OCI-LY7 (cell line): ENCODE measurements at regions not wholly inside any gene's neighbourhood (a gene's known extent, or its start where the extent isn't known, plus 50 kb on each side); places are given as distances from the start of the nearest gene placed in this dataset.

Experiments used
- BruUV-seq: library from RNA; stranded (reverse); fragments of 400-500 nt; replicated peaks from 2 replicates; lab custom pipeline; 2021; lab: Mats Ljungman, UMichigan
- CTCF ChIA-PET: fragments of 300-600 bp; sonication (Branson Sonifier 250); formaldehyde crosslinking; loops from one replicate; lab custom pipeline; 2022; ENCODE audit warnings: antibody characterized with exemption; ENCODE audit not compliant: unreplicated experiment; lab: Charles Lee
- POLR2A ChIA-PET: fragments of 300-600 bp; sonication (Branson Sonifier 250); formaldehyde crosslinking; loops from one replicate; lab custom pipeline; 2022; ENCODE audit warnings: antibody characterized with exemption; lab: Charles Lee
- DNase-seq: peaks from one replicate; pipeline ENCODE4 v3.0.0-alpha.2; 2015; ENCODE audit warnings: low spot score
- H2AFZ ChIP-seq: fragments of 200-600 bp; sonication (generic), shearing (Covaris generic); 2 replicates; pipeline ENCODE4 v1.6.1; 2014; ENCODE audit warnings: mild to moderate bottlenecking, antibody characterized with exemption, low read length, moderate library complexity
- H3K27ac ChIP-seq: fragments of 200-600 bp; sonication (generic); 2 replicates; pipeline ENCODE4 v1.5.1; 2014; ENCODE audit warnings: mixed run types, low read depth, mild to moderate bottlenecking, moderate library complexity, low read length, inconsistent platforms; ENCODE audit not compliant: poor library complexity, severe bottlenecking
- H3K36me3 ChIP-seq: fragments of 200-600 bp; sonication (generic); 2 replicates; pipeline ENCODE4 v1.6.1; 2014; ENCODE audit warnings: mild to moderate bottlenecking, antibody characterized with exemption, low read length, moderate library complexity, mixed read lengths; ENCODE audit not compliant: insufficient read depth
- H3K4me1 ChIP-seq: fragments of 200-600 bp; sonication (generic); 2 replicates; pipeline ENCODE4 v1.5.1; 2014; ENCODE audit warnings: mild to moderate bottlenecking, low read length; ENCODE audit not compliant: insufficient read depth, poor library complexity, severe bottlenecking
- H3K4me2 ChIP-seq: fragments of 200-600 bp; sonication (generic); 2 replicates; pipeline ENCODE4 v1.6.1; 2014; ENCODE audit warnings: mild to moderate bottlenecking, low read length
- H3K4me3 ChIP-seq: fragments of 200-600 bp; sonication (generic); 2 replicates; pipeline ENCODE4 v1.5.1; 2014; ENCODE audit warnings: mild to moderate bottlenecking, low read depth, low read length; ENCODE audit not compliant: poor library complexity, severe bottlenecking
- H3K79me2 ChIP-seq: fragments of 200-600 bp; sonication (generic); 2 replicates; pipeline ENCODE4 v1.6.1; 2016; ENCODE audit warnings: low read depth, mild to moderate bottlenecking, low read length, moderate library complexity, mixed read lengths; ENCODE audit not compliant: insufficient read depth
- H3K9me2 ChIP-seq: fragments of 200-600 bp; sonication (generic); 2 replicates; pipeline ENCODE4 v1.6.1; 2016; ENCODE audit warnings: mild to moderate bottlenecking, low read length, mixed read lengths; ENCODE audit not compliant: insufficient read depth
- H3K9me3 ChIP-seq: fragments of 200-600 bp; sonication (generic); 2 replicates; pipeline ENCODE4 v1.6.1; 2014; ENCODE audit warnings: mild to moderate bottlenecking, mixed run types, low read length, mixed read lengths
- H4K20me1 ChIP-seq: fragments of 200-600 bp; sonication (generic); 2 replicates; pipeline ENCODE4 v1.6.1; 2014; ENCODE audit warnings: mild to moderate bottlenecking, antibody characterized with exemption, low read length, moderate library complexity, mixed read lengths; ENCODE audit not compliant: insufficient read depth
- EZH2phosphoT487 ChIP-seq: fragments of 200-600 bp; sonication (generic); IDR thresholded peaks from 2 replicates; pipeline ENCODE4 v1.6.1; 2018; ENCODE audit warnings: low read depth, borderline replicate concordance, mild to moderate bottlenecking, mixed run types, antibody characterized with exemption, low read length, moderate library complexity, mixed read lengths
- intact Hi-C: fragments of 100-400 bp; cut with micrococcal nuclease; formaldehyde crosslinking; loops from one replicate; pipeline ENCODE4 v1.10.0; 2022; ENCODE audit not compliant: unreplicated experiment
- TF ChIP-seq, protein P1 (sequence below): fragments of 200-600 bp; sonication (generic); conservative IDR thresholded peaks from 2 replicates; pipeline ENCODE4 v1.5.1; 2014; ENCODE audit warnings: mild to moderate bottlenecking, antibody characterized with exemption, low read length, moderate library complexity, mixed read lengths

GRCh38 chr6:19478273-19478672 is 358.9 kb upstream of the ID4 start:
- BruUV-seq = no TSS peak
- Histone ChIP-seq H3K36me3 (peaks cover 4% of the 10 kb centered on the region; the same call in 1 of the 2 replicates), H3K79me2 (no peaks in the 10 kb centered on the region), H3K9me3 (peaks cover 7% of the 10 kb centered on the region; the same call in 1 of the 2 replicates), H4K20me1 (no peaks in the 10 kb centered on the region), H2AFZ (no peak overlapping the region), H3K27ac (no peak overlapping the region), H3K9me2 (no peaks in the 10 kb centered on the region), H3K4me1 (no peaks in the 10 kb centered on the region), H3K4me3 (no peak overlapping the region), H3K4me2 (no peak overlapping the region)
- no peak for DNase-seq
- ChIA-PET CTCF (no interaction called here), POLR2A (interaction anchor here (1.1 kb wide), 1 partner anchor 319 kb away, joined by 5 read pairs; no protein-coding TSS in a partner anchor)
- TF ChIP-seq, protein P1, sequence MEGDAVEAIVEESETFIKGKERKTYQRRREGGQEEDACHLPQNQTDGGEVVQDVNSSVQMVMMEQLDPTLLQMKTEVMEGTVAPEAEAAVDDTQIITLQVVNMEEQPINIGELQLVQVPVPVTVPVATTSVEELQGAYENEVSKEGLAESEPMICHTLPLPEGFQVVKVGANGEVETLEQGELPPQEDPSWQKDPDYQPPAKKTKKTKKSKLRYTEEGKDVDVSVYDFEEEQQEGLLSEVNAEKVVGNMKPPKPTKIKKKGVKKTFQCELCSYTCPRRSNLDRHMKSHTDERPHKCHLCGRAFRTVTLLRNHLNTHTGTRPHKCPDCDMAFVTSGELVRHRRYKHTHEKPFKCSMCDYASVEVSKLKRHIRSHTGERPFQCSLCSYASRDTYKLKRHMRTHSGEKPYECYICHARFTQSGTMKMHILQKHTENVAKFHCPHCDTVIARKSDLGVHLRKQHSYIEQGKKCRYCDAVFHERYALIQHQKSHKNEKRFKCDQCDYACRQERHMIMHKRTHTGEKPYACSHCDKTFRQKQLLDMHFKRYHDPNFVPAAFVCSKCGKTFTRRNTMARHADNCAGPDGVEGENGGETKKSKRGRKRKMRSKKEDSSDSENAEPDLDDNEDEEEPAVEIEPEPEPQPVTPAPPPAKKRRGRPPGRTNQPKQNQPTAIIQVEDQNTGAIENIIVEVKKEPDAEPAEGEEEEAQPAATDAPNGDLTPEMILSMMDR = no peak
- TF ChIP-seq EZH2phosphoT487 = no peak
- intact Hi-C loops = no loop called here

DNA sequence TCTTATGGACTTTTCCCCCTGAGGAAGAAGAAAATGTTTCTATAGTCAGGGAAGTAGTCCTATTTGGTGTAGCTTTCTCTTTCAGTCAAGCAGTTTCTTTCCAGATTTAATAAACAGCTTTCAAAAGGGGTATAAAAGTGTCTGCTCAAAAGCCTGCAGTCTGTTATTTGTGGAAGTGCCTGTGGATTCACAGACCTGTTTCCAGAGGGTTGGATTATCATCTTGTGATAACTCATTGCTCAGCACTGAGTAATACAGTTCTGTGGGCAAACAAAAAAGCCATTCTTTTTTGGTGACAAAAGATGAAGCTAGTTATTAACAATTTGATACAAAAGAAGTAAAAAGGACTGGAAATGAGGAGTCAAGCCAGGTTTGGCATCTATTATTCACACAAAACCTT is 358.2 kb upstream of the ID4 start:
- H3K27ac ChIP-seq = no peak overlapping the region
- H3K79me2 ChIP-seq = no peaks in the 10 kb centered on the region
- H3K4me1 ChIP-seq = no peaks in the 10 kb centered on the region
- BruUV-seq = no TSS peak
- no peak for TF ChIP-seq EZH2phosphoT487
- TF ChIP-seq, protein P1 = no peak
- H3K9me3 ChIP-seq = no peaks in the 10 kb centered on the region
- intact Hi-C loops = no loop called here
- no peak overlapping the region for H2AFZ ChIP-seq
- no peaks in the 10 kb centered on the region for H4K20me1 ChIP-seq
- H3K4me2 ChIP-seq = no peak overlapping the region
- H3K4me3 ChIP-seq = no peak overlapping the region
- ChIA-PET POLR2A (interaction anchor here (0.7 to 1.1 kb wide), 2 partner anchors 282 to 318 kb away, joined by 3 to 5 read pairs; no protein-coding TSS in a partner anchor), CTCF (no interaction called here)
- DNase-seq = no peak
- H3K36me3 ChIP-seq = no peaks in the 10 kb centered on the region
- H3K9me2 ChIP-seq = no peaks in the 10 kb centered on the region

GRCh38 chr6:19479551-19479950 is 357.6 kb upstream of the ID4 start:
- H3K9me3 ChIP-seq = no peaks in the 10 kb centered on the region
- no TSS peak for BruUV-seq
- ChIA-PET POLR2A (interaction anchor here (0.6 to 1.1 kb wide), 3 partner anchors 318 to 649 kb away, joined by 4 to 5 read pairs (median 4); no protein-coding TSS in a partner anchor), CTCF (no interaction called here)
- no peak for DNase-seq
- no peak overlapping the region for H3K27ac ChIP-seq
- intact Hi-C loops = no loop called here
- H3K4me1 ChIP-seq = no peaks in the 10 kb centered on the region
- TF ChIP-seq, protein P1 = no peak
- no peak for TF ChIP-seq EZH2phosphoT487
- H4K20me1 ChIP-seq = no peaks in the 10 kb centered on the region
- H3K36me3 ChIP-seq = no peaks in the 10 kb centered on the region
- H3K79me2 ChIP-seq = no peaks in the 10 kb centered on the region
- no peak overlapping the region for H3K4me3 ChIP-seq
- no peaks in the 10 kb centered on the region for H3K9me2 ChIP-seq
- H3K4me2 ChIP-seq = no peak overlapping the region
- H2AFZ ChIP-seq = no peak overlapping the region
